ENCODE measurements at regions not wholly inside any gene's neighbourhood (a gene's known extent, or its start where the extent isn't known, plus 50 kb on each side); places are given as distances from the start of the nearest gene placed in this dataset.

- Histone ChIP-seq H2BK15ac (replicated peaks; ENCODE audit: low read depth) (no peak overlapping the region), H3K79me1 (ENCODE audit: low read length) (no peaks in the 10 kb centered on the region), H2BK5ac (ENCODE audit: low read length) (no peak overlapping the region), H2BK120ac (ENCODE audit: low read depth, low read length) (no peak overlapping the region), H3K4me1 (ENCODE audit: control insufficient read depth, low read depth, low read length) (no peaks in the 10 kb centered on the region), H4K5ac (ENCODE audit: low read length) (no peak overlapping the region), H4K8ac (ENCODE audit: low read depth, low read length) (no peak overlapping the region), H3K36me3 (ENCODE audit: control insufficient read depth, insufficient read depth, low read length) (no peaks in the 10 kb centered on the region), H3K4ac (ENCODE audit: low read depth, low read length) (no peak overlapping the region), H3K4me2 (ENCODE audit: low read length) (no peak overlapping the region), H3K56ac (ENCODE audit: low read length) (no peak overlapping the region), H3K9ac (ENCODE audit: low read length) (no peak overlapping the region), H3K18ac (ENCODE audit: low read length) (no peak overlapping the region), H2AK5ac (ENCODE audit: low read length) (no peak overlapping the region), H3K4me3 (ENCODE audit: low read length) (no peak overlapping the region), H3K79me2 (ENCODE audit: control insufficient read depth, insufficient read depth, low read length) (no peaks in the 10 kb centered on the region), H3K23ac (ENCODE audit: low read length) (no peak overlapping the region), H3K27ac (ENCODE audit: low read depth, low read length) (no peak overlapping the region), H3K27me3 (ENCODE audit: insufficient read depth, low read length, poor library complexity) (no peaks in the 10 kb centered on the region)
- WGBS (ENCODE audit: extremely low coverage, insufficient coverage, low lambda C conversion rate): no CpG with 5 or more reads among the region's 4 CpGs
- no peak for DNase-seq
Observed at GRCh38 chr22:26744892-26745808, 87.8 kb downstream of the MIAT start.

- Histone ChIP-seq H2BK5ac (ENCODE audit: low read length) (no peak overlapping the region), H3K4ac (ENCODE audit: low read depth, low read length) (no peak overlapping the region), H4K5ac (ENCODE audit: low read length) (no peak overlapping the region), H3K27me3 (ENCODE audit: insufficient read depth, low read length, poor library complexity) (no peaks in the 10 kb centered on the region), H3K4me3 (ENCODE audit: low read length) (no peak overlapping the region), H3K4me2 (ENCODE audit: low read length) (no peak overlapping the region), H3K36me3 (ENCODE audit: control insufficient read depth, insufficient read depth, low read length) (no peaks in the 10 kb centered on the region), H3K23ac (ENCODE audit: low read length) (no peak overlapping the region), H3K79me2 (ENCODE audit: control insufficient read depth, insufficient read depth, low read length) (no peaks in the 10 kb centered on the region), H3K4me1 (ENCODE audit: control insufficient read depth, low read depth, low read length) (peaks cover 6% of the 10 kb centered on the region), H3K27ac (ENCODE audit: low read depth, low read length) (no peak overlapping the region), H3K18ac (ENCODE audit: low read length) (no peak overlapping the region), H3K9ac (ENCODE audit: low read length) (no peak overlapping the region), H3K56ac (ENCODE audit: low read length) (no peak overlapping the region), H3K79me1 (ENCODE audit: low read length) (no peaks in the 10 kb centered on the region), H2BK120ac (ENCODE audit: low read depth, low read length) (no peak overlapping the region), H2BK15ac (replicated peaks; ENCODE audit: low read depth) (no peak overlapping the region), H2AK5ac (ENCODE audit: low read length) (no peak overlapping the region), H4K8ac (ENCODE audit: low read depth, low read length) (no peak overlapping the region)
- no peak for DNase-seq
- no CpG with 5 or more reads among the region's 1 CpG for WGBS (ENCODE audit: extremely low coverage, insufficient coverage, low lambda C conversion rate)
Observed at GRCh38 chr22:26746311-26746710, 88.9 kb downstream of the MIAT start.

- H3K56ac ChIP-seq (ENCODE audit: low read length): no peak overlapping the region
- no peaks in the 10 kb centered on the region for H3K27me3 ChIP-seq (ENCODE audit: insufficient read depth, low read length, poor library complexity)
- DNase-seq: no peak
- H3K36me3 ChIP-seq (ENCODE audit: control insufficient read depth, insufficient read depth, low read length): no peaks in the 10 kb centered on the region
- H3K4me3 ChIP-seq (ENCODE audit: low read length): no peak overlapping the region
- no peaks in the 10 kb centered on the region for H3K79me1 ChIP-seq (ENCODE audit: low read length)
- WGBS (ENCODE audit: extremely low coverage, insufficient coverage, low lambda C conversion rate): no CpG with 5 or more reads among the region's 6 CpGs
- no peak overlapping the region for H3K4ac ChIP-seq (ENCODE audit: low read depth, low read length)
- H2BK15ac ChIP-seq (replicated peaks; ENCODE audit: low read depth): no peak overlapping the region
- H4K8ac ChIP-seq (ENCODE audit: low read depth, low read length): no peak overlapping the region
- no peak overlapping the region for H2AK5ac ChIP-seq (ENCODE audit: low read length)
- H3K79me2 ChIP-seq (ENCODE audit: control insufficient read depth, insufficient read depth, low read length): no peaks in the 10 kb centered on the region
- H4K5ac ChIP-seq (ENCODE audit: low read length): no peak overlapping the region
- H3K27ac ChIP-seq (ENCODE audit: low read depth, low read length): no peak overlapping the region
- no peak overlapping the region for H2BK120ac ChIP-seq (ENCODE audit: low read depth, low read length)
- H3K23ac ChIP-seq (ENCODE audit: low read length): no peak overlapping the region
- no peak overlapping the region for H3K4me2 ChIP-seq (ENCODE audit: low read length)
- H3K4me1 ChIP-seq (ENCODE audit: control insufficient read depth, low read depth, low read length): peaks cover 12% of the 10 kb centered on the region
- no peak overlapping the region for H2BK5ac ChIP-seq (ENCODE audit: low read length)
- no peak overlapping the region for H3K9ac ChIP-seq (ENCODE audit: low read length)
- H3K18ac ChIP-seq (ENCODE audit: low read length): no peak overlapping the region
Observed at GRCh38 chr22:26748845-26749244, 91.5 kb downstream of the MIAT start.

- no peak overlapping the region for H3K27ac ChIP-seq (ENCODE audit: low read depth, low read length)
- DNase-seq: peak; percentile 98
Observed at GRCh38 chr22:26751217-26751616, 93.8 kb downstream of the MIAT start.

GRCh38 chr22:26753125-26753862 is 95.9 kb downstream of the MIAT start:
- Histone ChIP-seq H3K79me1 (ENCODE audit: low read length) (no peaks in the 10 kb centered on the region), H3K36me3 (ENCODE audit: control insufficient read depth, insufficient read depth, low read length) (no peaks in the 10 kb centered on the region), H3K4me1 (ENCODE audit: control insufficient read depth, low read depth, low read length) (peaks cover 12% of the 10 kb centered on the region), H3K79me2 (ENCODE audit: control insufficient read depth, insufficient read depth, low read length) (no peaks in the 10 kb centered on the region), H2AK5ac (ENCODE audit: low read length) (no peak overlapping the region), H3K27ac (ENCODE audit: low read depth, low read length) (no peak overlapping the region), H3K27me3 (ENCODE audit: insufficient read depth, low read length, poor library complexity) (no peaks in the 10 kb centered on the region), H3K4ac (ENCODE audit: low read depth, low read length) (no peak overlapping the region), H3K56ac (ENCODE audit: low read length) (peak overlapping the region; percentile 19), H4K8ac (ENCODE audit: low read depth, low read length) (no peak overlapping the region), H2BK120ac (ENCODE audit: low read depth, low read length) (no peak overlapping the region), H3K18ac (ENCODE audit: low read length) (no peak overlapping the region), H2BK15ac (replicated peaks; ENCODE audit: low read depth) (no peak overlapping the region), H2BK5ac (ENCODE audit: low read length) (no peak overlapping the region), H3K4me3 (ENCODE audit: low read length) (no peak overlapping the region), H3K4me2 (ENCODE audit: low read length) (no peak overlapping the region), H3K9ac (ENCODE audit: low read length) (no peak overlapping the region), H4K5ac (ENCODE audit: low read length) (no peak overlapping the region), H3K23ac (ENCODE audit: low read length) (no peak overlapping the region)
- DNase-seq: peak; percentile 47
- WGBS (ENCODE audit: extremely low coverage, insufficient coverage, low lambda C conversion rate): no CpG with 5 or more reads among the region's 10 CpGs

More at GRCh38 chr22:26751217-26751616, 93.8 kb downstream of the MIAT start:
- Histone ChIP-seq H3K79me2 (ENCODE audit: control insufficient read depth, insufficient read depth, low read length) (no peaks in the 10 kb centered on the region), H4K8ac (ENCODE audit: low read depth, low read length) (no peak overlapping the region), H3K4me2 (ENCODE audit: low read length) (no peak overlapping the region), H3K23ac (ENCODE audit: low read length) (no peak overlapping the region), H3K9ac (ENCODE audit: low read length) (peak overlapping the region; percentile 16), H3K18ac (ENCODE audit: low read length) (no peak overlapping the region), H2BK120ac (ENCODE audit: low read depth, low read length) (no peak overlapping the region), H3K4me3 (ENCODE audit: low read length) (no peak overlapping the region), H2BK15ac (replicated peaks; ENCODE audit: low read depth) (no peak overlapping the region), H3K36me3 (ENCODE audit: control insufficient read depth, insufficient read depth, low read length) (no peaks in the 10 kb centered on the region), H3K79me1 (ENCODE audit: low read length) (no peaks in the 10 kb centered on the region), H3K27me3 (ENCODE audit: insufficient read depth, low read length, poor library complexity) (no peaks in the 10 kb centered on the region), H3K56ac (ENCODE audit: low read length) (peak overlapping the region; percentile 56), H2BK5ac (ENCODE audit: low read length) (peak overlapping the region; percentile 5), H2AK5ac (ENCODE audit: low read length) (no peak overlapping the region), H4K5ac (ENCODE audit: low read length) (no peak overlapping the region), H3K4ac (ENCODE audit: low read depth, low read length) (no peak overlapping the region), H3K4me1 (ENCODE audit: control insufficient read depth, low read depth, low read length) (peaks cover 12% of the 10 kb centered on the region)
- WGBS (ENCODE audit: extremely low coverage, insufficient coverage, low lambda C conversion rate): no CpG with 5 or more reads among the region's 5 CpGs

Measured in mesendoderm (in vitro differentiated cells).